Uterus (tissue), 2 donors: ENCODE measurements at regions not wholly inside any gene's neighbourhood (a gene's known extent, or its start where the extent isn't known, plus 50 kb on each side); places are given as distances from the start of the nearest gene placed in this dataset.

Source experiments
- POLR2A ChIP-seq, 2 donors: fragments of 450-650 bp; IDR thresholded peaks; one replicate each; pipeline ENCODE4 v1.6.1; 2016; ENCODE audit warnings: antibody characterized with exemption in 2 of 2, mild to moderate bottlenecking in 1 of 2, moderate library complexity in 1 of 2
- TF ChIP-seq, protein P1 (sequence below), 4 experiments: fragments of 200-600 bp in 2 of 4; fragments of 450-650 bp in 2 of 4; sonication (generic) in 2 of 4; IDR thresholded peaks; one replicate each; pipeline ENCODE4 v1.5.1; 2016 to 2019; ENCODE audit warnings: antibody characterized with exemption in 4 of 4, mild to moderate bottlenecking in 2 of 4, moderate library complexity in 1 of 4

DNA sequence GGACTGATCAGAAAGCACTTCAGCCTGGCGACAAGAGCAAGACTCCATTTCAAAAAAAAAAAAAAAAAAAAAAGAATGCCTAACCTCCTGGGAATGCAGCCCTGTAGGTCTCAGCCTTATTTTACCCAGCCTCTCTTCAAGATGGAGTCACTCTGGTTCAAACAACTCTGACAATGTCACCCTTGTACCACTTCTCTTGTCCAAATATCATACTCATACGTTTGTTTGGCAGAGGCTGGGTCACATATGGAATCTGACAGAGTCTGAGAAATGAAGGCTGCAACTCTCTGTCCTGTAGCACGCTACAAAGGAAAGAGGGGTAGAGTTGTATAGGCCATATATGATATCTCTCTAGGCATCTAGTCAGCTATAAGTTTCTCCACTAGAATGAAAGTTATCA is 58.6 kb upstream of the GSAP start:
- no peak for TF ChIP-seq POLR2A (IDR thresholded peaks at IDR 0.05)
- TF ChIP-seq, protein P1, sequence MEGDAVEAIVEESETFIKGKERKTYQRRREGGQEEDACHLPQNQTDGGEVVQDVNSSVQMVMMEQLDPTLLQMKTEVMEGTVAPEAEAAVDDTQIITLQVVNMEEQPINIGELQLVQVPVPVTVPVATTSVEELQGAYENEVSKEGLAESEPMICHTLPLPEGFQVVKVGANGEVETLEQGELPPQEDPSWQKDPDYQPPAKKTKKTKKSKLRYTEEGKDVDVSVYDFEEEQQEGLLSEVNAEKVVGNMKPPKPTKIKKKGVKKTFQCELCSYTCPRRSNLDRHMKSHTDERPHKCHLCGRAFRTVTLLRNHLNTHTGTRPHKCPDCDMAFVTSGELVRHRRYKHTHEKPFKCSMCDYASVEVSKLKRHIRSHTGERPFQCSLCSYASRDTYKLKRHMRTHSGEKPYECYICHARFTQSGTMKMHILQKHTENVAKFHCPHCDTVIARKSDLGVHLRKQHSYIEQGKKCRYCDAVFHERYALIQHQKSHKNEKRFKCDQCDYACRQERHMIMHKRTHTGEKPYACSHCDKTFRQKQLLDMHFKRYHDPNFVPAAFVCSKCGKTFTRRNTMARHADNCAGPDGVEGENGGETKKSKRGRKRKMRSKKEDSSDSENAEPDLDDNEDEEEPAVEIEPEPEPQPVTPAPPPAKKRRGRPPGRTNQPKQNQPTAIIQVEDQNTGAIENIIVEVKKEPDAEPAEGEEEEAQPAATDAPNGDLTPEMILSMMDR (IDR thresholded peaks at IDR 0.05) = no peak
